ENCODE measurements at regions not wholly inside any gene's neighbourhood (a gene's known extent, or its start where the extent isn't known, plus 50 kb on each side); places are given as distances from the start of the nearest gene placed in this dataset.

DNA sequence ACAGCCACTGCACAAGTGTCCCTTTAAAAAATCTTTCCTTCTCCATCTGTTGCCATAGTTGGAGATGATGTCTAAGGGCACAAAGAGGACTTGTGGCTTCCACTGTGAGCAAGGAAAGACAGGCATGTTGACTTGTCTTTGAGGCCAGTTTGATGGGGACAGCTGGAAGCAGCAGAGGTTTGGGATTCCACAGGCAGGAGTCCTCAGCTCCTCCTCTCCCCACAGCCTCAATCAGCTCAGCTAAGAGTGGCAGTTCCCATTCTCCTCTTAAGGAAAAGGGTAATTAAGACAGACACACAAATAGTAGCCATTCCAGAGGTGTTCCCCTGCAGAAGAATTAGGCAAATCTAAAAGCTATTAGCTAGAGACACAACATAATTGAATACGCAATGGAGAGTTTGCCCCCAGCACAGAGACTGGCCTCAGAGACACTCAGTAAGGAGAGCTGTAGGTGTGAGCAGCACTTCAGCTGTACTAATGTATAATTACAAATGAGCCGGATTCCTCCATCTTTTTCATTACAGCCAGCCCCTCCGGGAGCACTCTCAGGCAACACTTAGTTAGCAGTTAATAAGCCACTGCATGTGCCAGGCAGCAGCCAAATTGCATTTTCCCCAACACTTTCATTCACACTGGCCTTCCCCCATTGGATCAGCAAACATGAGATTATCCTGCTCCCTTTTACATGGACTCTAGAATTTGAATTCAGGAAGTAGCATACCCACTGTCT is 434.0 kb downstream of the FOXO1 start:
- peak; percentile 7 for DNase-seq

DNA sequence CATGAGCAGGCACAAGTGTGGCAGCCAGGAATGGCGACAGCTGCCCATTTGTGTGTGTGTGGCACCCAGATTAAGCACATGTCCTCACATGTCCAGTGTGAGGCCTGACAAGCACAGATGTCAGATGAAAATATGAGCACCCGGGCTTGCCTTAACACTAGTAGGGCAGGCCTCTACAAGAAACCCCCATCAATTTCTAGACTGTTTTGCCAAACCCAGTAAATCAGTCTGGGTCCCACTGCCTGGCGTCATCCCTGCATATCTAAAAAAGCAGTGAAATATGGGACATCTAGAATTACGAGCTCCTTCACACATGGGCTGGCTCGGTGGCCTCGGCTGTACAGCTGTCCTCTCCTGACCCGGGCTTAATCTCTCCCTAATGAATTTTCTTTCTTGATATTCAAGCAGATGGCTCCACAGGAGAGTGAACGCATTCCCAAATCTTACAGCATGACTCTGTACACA is 432.7 kb downstream of the FOXO1 start:
- DNase-seq = no peak

DNA sequence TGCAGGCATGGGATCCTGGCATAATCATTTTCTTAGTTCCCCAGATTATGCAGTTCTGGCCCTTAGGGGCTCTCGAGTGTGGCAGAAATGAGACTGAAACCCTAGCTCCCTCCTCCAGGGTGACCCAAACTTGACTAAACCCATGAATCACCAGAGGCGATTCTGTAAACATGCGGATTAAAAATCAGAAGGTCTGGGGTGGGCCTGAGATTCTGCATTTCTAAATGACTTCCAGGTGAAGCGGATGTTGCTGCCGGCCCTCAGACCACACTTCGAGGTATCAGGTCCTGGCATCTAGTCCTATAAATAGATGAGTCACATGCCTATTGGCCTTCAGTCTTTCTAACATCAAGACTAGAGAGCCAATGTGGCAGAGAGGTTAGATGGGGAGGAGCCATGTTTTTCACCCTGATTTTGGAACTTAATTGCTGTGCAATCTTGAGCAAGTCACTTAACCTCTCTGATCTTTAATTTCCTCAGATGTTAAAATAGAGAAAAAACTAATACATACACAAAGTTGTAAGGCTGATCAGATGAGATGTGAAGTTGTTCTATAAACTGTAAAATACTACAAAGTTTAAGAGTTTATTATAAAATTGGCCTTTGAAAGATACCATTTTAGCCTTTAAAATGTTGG is 431.2 kb downstream of the FOXO1 start:
- no peak for DNase-seq

DNA sequence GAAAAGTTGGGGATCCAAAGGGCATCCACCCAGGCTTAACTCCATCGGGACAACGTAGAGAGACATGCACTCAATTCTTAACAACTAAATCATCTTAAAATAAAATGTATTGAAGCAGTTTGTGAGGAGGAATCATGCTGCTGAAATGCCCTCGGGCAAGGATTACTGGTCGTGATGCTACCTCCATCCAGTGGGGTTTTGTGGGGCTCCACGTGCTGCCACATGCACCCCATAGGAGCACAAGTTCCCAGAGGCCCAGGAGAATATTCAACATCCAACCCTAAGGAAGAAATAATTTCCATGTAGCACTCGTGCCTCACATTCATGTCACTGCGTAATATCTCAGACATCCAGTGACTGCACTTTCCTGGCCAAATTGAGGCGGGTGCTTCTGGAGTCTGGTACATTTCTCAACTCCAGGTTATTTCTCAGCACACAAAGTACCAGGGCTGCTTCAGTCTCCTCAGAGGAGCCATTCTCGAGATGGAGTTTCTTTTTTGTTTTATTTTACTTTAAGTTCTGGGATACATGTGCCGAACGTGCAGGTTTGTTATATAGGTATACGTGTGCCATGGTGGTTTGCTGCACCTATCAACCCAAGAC is 429.8 kb downstream of the FOXO1 start:
- DNase-seq = no peak

DNA sequence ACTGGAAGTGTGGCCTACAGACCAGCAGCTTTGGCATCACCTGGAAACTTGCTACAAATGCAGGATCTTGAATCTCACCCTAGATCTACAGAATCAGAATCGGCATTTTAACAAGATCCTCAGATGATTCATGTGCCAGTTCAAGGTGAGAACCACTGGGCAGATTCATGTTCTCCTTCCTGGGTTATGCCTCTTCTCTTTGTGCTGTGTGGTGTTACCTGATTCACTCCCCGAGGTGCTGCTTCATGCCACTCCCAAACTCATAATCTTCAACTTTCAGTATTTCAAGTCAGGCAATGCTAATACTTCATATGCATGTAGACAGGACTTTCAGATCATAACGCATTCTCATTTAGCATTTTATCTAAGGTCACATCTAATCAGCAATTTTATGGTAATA is 427.7 kb downstream of the FOXO1 start:
- no peak for DNase-seq

DNA sequence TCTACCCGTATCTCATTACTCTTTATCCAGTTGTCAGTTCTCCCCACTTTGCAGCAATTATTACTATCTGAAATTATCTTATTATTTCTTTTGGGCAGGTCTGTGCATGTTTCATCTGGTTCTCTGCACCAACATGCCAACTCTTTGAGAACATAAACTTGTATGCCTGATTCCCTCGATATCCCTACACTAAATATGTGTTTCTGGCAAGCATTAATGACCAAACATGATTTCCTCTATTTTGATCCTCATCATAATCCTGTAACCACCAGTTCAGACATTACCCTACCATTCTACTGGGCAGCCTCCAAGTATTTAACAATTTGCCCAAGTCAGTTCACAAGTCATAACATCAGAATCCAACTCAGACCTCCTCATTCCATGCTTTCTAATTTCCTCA is 426.1 kb downstream of the FOXO1 start:
- DNase-seq = no peak

DNA sequence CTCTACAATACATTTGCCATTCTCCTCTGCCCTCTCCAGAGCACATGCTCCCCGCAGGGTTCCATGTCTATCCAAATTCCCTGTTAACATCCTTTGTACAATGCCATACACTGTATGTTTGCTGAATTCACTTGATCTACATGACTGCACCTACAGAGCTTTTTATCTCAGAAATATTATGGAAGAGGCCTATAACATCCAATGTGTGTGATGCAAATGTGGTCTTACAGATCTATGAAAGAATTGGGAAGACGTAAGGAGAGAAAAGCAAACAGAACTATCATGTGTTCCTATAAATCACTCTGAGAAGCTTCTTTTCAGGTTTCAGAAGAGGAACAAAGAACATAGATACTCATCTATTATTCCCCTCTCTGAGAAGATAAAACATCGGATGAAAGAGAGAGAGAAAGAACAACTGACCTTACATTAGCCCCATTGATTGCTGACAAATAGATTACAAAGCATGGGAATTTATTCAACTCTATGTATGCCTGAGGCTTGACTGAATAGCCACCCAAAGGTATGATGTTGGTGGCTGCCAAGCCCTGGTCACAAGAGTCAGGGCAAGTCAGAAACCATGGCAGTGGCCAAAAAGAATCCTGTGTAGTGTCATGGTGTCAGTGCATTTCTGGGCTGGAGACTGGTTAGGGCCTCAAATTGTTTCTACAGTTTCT is 425.2 kb downstream of the FOXO1 start:
- DNase-seq = no peak

DNA sequence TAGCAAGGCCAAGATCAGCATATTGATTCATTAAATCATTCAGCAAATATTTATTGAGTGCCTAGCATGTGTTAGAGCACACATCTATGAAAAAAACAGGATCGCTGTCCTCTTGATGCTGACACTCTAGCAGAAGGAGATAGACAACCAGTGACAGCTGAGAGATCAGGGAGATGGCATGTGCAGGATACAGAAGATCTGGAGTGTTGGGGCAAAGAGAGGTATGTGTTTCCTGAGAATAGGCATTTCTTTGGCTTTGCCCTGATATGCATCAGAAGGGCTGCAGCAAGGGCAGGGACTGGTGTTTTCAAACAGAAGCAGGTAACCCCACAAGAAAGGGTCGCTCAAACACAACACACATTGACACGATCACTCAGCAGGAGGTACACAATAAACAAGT is 423.4 kb downstream of the FOXO1 start:
- no peak for DNase-seq

DNA sequence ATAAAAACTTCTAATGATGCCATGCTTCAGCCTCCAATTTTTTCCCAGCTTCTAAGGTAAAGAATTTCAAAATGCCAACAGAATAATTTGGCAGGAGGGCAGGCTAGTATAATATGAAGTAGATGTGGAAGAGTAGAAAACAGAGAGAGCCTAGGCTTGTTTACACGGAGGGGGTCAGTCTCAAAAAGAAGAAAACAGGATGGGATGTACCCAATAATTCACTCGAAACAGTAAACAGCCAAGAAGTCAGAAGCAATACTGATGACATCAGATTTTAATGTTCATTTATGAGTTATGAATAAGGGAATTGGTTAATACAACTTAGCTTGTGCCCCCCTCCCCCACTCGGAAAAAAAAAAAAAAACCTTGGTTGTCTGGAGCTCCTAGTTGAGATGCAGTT is 422.5 kb downstream of the FOXO1 start:
- no peak for DNase-seq

DNA sequence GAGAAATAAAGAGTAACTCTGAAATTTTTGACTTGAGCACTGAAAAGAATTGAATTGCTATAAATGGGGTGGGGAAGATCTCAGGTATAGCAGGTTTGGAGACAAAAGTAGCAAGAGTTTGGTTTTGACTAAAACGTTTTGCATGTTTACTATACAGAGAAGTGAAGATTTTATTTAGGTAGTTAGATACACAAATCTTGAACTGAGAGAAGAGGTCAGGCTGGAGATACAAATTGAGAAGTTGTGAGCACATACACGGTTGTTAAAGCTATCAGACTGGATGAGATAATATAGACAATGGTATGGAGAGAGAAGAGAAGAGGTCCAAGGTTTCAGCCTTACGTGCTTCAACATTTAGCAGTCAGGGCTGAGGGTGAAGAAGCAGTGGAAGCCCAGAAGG is 420.9 kb downstream of the FOXO1 start:
- no peak for DNase-seq

DNA sequence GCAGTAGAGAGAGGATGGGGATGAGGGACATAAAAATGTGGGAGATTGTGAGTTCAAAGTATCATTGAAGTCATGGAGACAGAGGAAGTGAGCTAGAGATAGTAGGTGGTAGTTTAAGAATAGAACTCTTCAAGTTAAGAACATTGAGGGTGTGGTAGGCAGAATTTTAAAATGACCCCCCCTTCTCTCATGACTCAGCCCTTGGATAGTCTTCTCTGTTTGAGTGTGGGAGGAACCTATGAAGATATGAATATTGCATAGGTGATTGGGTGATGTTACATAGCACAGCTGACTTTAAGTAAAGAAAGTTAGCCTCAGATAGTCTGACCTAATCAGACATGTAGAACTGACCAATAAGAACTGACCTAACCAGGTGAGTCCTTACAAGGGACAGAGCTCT is 418.6 kb downstream of the FOXO1 start:
- DNase-seq = no peak

DNA sequence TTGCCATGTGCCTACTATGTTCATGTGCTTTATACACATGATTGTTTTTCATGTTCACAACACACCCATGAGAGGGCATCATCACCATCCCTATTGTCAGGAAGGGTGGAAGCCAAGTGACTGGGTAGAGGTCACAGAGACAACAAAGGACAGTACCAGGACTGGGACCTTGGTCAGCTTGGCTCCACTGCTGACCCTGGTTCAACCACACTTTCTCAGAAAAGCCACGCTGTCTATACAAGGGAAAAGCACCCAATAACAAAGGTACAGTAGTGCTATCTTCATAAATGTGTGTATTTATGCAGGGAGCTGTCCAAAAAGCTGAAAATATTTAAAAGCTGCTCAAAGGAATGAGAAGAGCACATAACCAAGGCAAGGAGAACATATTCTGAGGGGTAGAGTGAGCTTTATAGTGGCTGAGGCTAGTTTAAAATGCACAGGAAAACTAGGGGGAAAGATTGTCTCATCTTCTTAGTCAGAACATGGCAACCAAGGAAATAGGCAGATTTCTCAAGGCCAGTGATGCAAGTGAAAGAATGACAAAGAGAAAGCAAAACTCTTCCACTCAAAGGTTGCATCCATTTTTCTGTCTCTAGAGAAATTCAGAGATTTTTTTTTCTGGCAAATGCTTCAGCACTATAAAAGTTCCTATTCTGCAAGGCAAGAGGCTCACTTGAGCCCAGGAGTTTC is 415.0 kb downstream of the FOXO1 start:
- no peak for DNase-seq

DNA sequence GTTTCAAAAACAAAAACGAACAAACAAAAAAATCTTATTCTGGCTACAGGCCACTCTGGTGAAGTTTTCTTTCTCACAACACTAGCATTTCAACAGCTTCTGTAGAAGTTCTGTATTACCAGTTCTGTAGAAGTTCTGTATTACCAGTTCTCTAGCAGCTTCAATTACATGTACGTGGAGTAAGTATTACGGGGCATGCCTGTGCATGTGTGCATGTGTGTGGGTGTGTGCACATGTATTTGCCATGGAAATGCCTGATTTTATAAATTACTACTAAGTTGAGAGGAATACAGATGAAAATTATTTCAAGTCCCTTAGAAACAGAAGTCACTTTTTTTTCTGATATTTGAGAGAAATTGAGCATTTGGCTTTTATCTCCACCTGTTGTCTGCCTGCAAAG is 414.2 kb downstream of the FOXO1 start:
- DNase-seq = no peak

DNA sequence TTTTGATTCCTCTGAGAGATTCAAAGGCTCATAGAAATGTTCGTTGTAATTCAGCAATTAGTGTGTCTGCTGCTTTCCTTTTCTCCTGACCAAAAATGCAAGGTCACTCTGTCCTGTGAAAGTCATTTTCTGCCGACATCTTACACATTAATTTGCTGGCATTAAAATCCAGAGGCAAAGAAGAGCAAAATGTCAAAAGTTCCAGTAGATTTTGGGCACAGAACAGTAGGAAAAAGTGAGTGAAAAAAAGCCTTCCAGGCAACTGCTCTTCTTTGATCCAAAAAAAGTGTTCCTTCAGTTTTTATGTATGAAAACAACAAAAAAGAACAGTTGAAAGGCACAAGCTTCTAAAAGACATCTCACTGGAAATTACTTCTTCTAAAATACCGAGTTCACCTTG is 413.8 kb downstream of the FOXO1 start:
- no peak for DNase-seq

DNA sequence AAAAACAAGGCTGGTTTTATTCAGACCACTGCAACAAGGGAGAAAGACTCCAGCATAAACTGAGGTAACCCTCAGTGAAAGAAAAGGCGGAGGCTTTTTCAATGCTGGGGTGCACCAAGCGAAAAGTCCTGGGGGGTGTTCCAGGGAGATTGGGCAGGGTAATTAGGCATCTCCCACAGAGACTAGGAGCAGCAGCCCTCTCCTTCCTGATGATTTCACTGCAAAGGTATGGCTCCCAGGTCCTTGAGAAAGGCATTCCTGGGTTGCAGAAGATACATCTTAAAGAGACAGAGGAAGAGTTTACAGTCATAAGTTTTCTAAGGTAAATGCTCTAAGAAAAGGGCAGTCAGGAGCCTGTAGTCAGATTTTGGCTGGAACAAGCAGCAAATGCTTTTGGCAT is 412.0 kb downstream of the FOXO1 start:
- no peak for DNase-seq

DNA sequence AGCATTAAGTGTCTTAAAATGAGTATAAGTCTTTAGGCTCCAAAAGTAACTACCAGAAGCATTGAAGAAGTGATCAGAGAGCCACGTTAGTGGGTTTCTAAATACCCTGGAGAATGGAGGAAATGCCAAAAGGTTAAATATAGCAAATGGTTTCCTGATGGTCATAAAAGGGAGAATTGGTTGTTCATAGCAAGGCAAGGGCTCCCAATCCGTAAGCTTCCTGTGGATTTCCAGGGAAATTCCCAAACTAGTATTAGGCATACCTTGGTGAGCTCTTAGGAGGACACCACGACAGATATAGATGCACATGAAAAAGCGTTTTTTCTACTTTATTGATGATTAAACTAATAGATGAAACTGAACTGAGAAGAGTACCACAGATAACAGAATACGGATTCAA is 410.9 kb downstream of the FOXO1 start:
- DNase-seq = no peak

DNA sequence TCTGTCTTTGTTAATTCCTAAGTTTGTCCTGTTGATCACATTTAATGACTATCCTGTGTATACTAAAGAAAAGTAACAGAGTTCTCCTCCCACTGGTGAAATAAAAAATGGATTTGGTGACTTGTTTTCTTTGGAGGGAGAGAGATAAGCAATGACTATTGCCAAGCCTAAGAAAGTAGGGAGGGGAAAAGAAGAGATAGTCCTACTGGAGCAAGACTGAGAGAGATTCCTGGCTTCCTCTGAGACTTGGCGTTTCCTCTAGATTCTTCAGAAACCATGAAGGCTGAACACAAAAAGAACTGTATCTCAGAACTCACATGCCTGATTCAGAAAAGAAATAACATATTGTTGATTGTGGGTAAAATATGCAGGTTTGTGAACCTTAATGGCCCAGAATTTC is 406.5 kb downstream of the FOXO1 start:
- no peak for DNase-seq

DNA sequence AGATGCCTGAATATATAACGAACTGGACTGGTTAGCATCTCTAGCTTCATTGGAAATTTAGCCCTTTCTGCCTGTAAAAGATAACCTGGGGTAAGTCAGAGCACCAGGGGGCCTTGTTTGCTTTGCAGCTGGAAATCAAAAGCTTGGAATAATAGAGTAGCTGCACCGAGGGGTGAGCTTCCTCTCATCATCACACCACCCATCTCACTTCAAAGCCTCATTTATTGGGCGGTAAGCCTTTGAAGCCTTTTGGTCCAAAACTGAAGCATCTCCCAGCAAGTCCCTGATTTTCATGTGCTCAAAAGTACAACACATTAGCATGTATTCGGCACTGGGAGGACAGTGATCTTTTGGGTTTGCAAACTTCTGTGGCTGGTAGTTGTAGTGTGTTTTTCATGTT is 405.1 kb downstream of the FOXO1 start:
- no peak for DNase-seq

DNA sequence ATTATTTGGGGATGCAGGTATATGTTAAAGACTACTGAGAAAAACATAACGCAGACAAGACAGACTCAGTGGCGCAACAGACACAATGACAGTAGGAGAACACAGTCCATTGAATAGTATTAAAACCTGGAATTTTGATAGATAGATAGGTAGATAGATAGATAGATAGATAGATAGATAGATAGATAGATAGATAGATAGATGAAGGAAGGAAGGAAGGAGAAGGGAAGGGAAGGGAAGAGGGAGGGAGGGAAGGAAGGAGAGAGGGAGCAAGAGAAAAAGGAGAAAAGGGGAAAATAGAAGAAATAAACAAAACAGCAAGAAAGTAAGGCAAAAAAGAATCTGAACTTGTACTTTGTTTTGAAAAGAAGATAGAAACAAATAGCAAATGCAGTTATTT is 404.5 kb downstream of the FOXO1 start:
- DNase-seq = no peak

DNA sequence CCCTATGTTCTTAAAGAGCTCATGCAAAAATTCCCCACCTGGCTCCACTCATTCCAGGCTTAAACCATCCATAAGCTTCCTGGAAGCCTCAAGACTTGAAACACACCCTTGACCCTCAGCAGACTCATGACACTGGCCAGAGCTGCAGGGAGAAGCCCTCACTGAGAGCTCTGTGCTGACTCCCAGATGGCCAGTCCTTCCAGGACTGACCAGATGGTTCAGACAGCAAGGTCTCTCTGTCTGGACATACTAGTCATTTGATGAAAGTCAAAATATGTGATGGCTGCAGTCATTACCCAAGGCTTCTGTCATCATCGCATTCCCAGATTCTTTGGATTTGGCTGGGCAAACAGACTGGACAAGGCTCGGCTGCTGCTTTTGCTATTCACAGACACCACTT is 397.4 kb downstream of the FOXO1 start:
- no peak for DNase-seq

DNA sequence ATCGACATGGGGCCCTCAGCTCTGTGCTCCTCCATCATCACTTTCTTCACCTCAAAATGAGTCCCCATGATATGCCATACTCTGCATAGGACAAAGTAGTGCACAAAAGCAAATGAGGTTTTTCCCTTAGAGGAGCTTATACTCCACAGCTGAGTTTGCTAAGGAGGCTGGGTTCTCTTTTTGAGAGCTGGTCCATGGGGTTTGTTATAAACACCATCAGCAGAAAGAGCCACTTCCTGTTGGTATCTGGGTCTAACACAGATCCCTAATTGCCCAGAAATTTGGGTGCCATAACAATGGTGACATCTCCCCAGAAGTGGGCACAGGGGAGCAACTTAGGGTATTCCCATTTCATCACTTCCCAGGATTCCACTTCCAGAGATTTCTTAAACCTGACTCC is 395.7 kb downstream of the FOXO1 start:
- DNase-seq = no peak

DNA sequence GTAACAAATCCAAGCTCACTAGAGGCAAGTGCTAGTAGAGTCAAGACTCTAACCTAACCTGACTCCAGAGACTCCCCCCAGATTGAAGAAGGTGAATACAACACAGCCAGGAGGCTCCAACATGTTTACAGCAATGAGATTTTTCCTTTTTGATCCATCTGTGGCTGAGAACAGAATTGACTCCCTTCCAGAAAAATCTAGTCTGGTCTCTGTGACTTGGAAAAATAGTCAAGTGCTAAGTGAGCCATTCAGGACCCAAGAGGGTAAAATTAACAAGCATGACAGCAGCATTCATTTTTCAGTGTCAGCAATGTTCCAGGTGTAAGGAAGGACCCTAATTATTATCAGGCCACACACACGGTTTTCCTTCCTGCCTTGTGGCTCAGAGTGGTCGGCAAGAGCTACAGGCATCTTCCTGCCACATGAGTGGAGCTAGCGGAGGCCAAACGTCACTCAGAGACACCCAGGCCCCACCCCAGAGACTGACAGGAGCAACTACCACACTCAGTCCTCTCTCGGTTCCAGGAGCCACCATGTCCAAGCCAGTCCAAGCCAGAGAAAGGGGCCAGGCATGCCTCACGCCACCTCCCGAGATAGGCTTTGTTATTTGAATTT is 395.1 kb downstream of the FOXO1 start:
- peak; percentile 87 for DNase-seq

Data from GDM1 (cell line).